GM23338 (cell line): ENCODE measurements at regions not wholly inside any gene's neighbourhood (a gene's known extent, or its start where the extent isn't known, plus 50 kb on each side); places are given as distances from the start of the nearest gene placed in this dataset.

Experiments
- ATAC-seq: fragments of 200-7000 bp; cut with Tn5 transposase; 3 replicates; pipeline ENCODE4 v1.9.1; 2020
- DNase-seq: peaks from one replicate; pipeline ENCODE4 v3.0.0-alpha.2; 2015; ENCODE audit warnings: low spot score
- H2AFZ ChIP-seq: fragments of 200-600 bp; sonication (generic); 2 replicates; pipeline ENCODE4 v1.8.0; 2016; ENCODE audit warnings: antibody characterized with exemption, mild to moderate bottlenecking, moderate library complexity
- H3F3A ChIP-seq: fragments of 200-600 bp; sonication (generic); replicated peaks from 2 replicates; pipeline ENCODE4 v1.8.0; 2017; ENCODE audit warnings: antibody characterized with exemption, mixed run types, low read depth
- H3K27ac ChIP-seq: fragments of 200-600 bp; sonication (generic); 2 replicates; pipeline ENCODE4 v1.6.1; 2016; ENCODE audit warnings: low read depth
- H3K27me3 ChIP-seq: fragments of 200-600 bp; sonication (generic); 2 replicates; pipeline ENCODE4 v1.8.0; 2016; ENCODE audit warnings: mild to moderate bottlenecking, mixed run types, moderate library complexity; ENCODE audit not compliant: insufficient read depth
- H3K36me3 ChIP-seq: fragments of 200-600 bp; sonication (generic); 2 replicates; pipeline ENCODE4 v1.8.0; 2016; ENCODE audit warnings: mild to moderate bottlenecking; ENCODE audit not compliant: insufficient read depth
- H3K4me1 ChIP-seq: fragments of 200-600 bp; sonication (generic); 2 replicates; pipeline ENCODE4 v1.8.0; 2016; ENCODE audit warnings: mild to moderate bottlenecking, moderate library complexity; ENCODE audit not compliant: insufficient read depth
- H3K4me2 ChIP-seq: fragments of 200-600 bp; sonication (generic); 2 replicates; pipeline ENCODE4 v1.7.1; 2017; ENCODE audit warnings: mixed run types
- H3K4me3 ChIP-seq: fragments of 200-600 bp; sonication (generic); 2 replicates; pipeline ENCODE4 v1.6.1; 2016; ENCODE audit warnings: mixed run types
- H3K79me2 ChIP-seq: fragments of 200-600 bp; sonication (generic); replicated peaks from 2 replicates; pipeline ENCODE4 v1.8.0; 2017; ENCODE audit warnings: mild to moderate bottlenecking; ENCODE audit not compliant: insufficient read depth
- H3K9me2 ChIP-seq: fragments of 200-600 bp; sonication (generic); 2 replicates; pipeline ENCODE4 v1.8.0; 2017; ENCODE audit not compliant: insufficient read depth
- H4K20me1 ChIP-seq: fragments of 200-600 bp; sonication (generic); replicated peaks from 2 replicates; pipeline ENCODE4 v1.8.0; 2017; ENCODE audit warnings: mild to moderate bottlenecking; ENCODE audit not compliant: insufficient read depth
- H3K27ac Mint-ChIP-seq: 2 replicates; pipeline ENCODE4 v1.8.0; 2020; ENCODE audit warnings: inconsistent platforms, mild to moderate bottlenecking, moderate library complexity, mixed read lengths
- H3K27me3 Mint-ChIP-seq: 3 replicates; pipeline ENCODE4 v1.8.0; 2022; ENCODE audit warnings: low read depth, mild to moderate bottlenecking, moderate library complexity, mixed read lengths, inconsistent platforms; ENCODE audit not compliant: insufficient read depth, poor library complexity
- H3K36me3 Mint-ChIP-seq: 3 replicates; pipeline ENCODE4 v1.8.0; 2021; ENCODE audit warnings: low read depth, mild to moderate bottlenecking, inconsistent platforms, moderate library complexity, mixed read lengths
- H3K4me1 Mint-ChIP-seq: 3 replicates; pipeline ENCODE4 v1.8.0; 2020; ENCODE audit warnings: mild to moderate bottlenecking, inconsistent platforms, mixed read lengths
- H3K4me3 Mint-ChIP-seq: 3 replicates; pipeline ENCODE4 v1.8.0; 2021; ENCODE audit warnings: moderate library complexity, mild to moderate bottlenecking, inconsistent platforms, mixed read lengths
- H3K9me3 Mint-ChIP-seq: 3 replicates; pipeline ENCODE4 v1.8.0; 2020; ENCODE audit warnings: moderate library complexity, mild to moderate bottlenecking, inconsistent platforms, mixed read lengths
- CREB1 ChIP-seq: fragments of 250-450 bp; sonication (Bioruptor Pico); IDR thresholded peaks from 2 replicates; pipeline ENCODE4 v1.5.0; 2020; ENCODE audit warnings: low read depth, mild to moderate bottlenecking, moderate library complexity
- CTCF ChIP-seq, 2 experiments: fragments of 200-600 bp in 1 of 2; sonication (generic) in 1 of 2; conservative IDR thresholded peaks; 2 replicates each; pipeline versions ENCODE4 v1.5.1 to v1.6.1; 2016 to 2017; ENCODE audit warnings: antibody characterized with exemption in 2 of 2, low read depth in 2 of 2, mild to moderate bottlenecking in 2 of 2, moderate library complexity in 1 of 2
- EZH2 ChIP-seq: fragments of 200-600 bp; sonication (generic); IDR thresholded peaks from one replicate; pipeline ENCODE4 v1.8.0; 2017; ENCODE audit warnings: antibody characterized with exemption, mild to moderate bottlenecking, low read depth; ENCODE audit not compliant: unreplicated experiment
- EZH2phosphoT487 ChIP-seq: fragments of 200-600 bp; sonication (generic); IDR thresholded peaks from one replicate; pipeline ENCODE4 v1.8.1; 2018; ENCODE audit warnings: antibody characterized with exemption; ENCODE audit not compliant: unreplicated experiment
- JUNB ChIP-seq: IDR thresholded peaks from one replicate; pipeline ENCODE4 v1.6.1; 2016; ENCODE audit warnings: antibody characterized with exemption; ENCODE audit not compliant: unreplicated experiment
- NANOG ChIP-seq: IDR thresholded peaks from 2 replicates; pipeline ENCODE4 v1.6.1; 2016; ENCODE audit warnings: antibody characterized with exemption, borderline replicate concordance
- POLR2AphosphoS5 ChIP-seq: IDR thresholded peaks from 2 replicates; pipeline ENCODE4 v1.6.1; 2016; ENCODE audit warnings: antibody characterized with exemption, low read depth
- REST ChIP-seq: IDR thresholded peaks from one replicate; pipeline ENCODE4 v1.6.1; 2018; ENCODE audit warnings: antibody characterized with exemption; ENCODE audit not compliant: unreplicated experiment
- STAT1 ChIP-seq: IDR thresholded peaks from one replicate; pipeline ENCODE4 v1.6.1; 2016; ENCODE audit warnings: antibody characterized with exemption; ENCODE audit not compliant: unreplicated experiment
- ZNF114 ChIP-seq: fragments of 250-450 bp; sonication (Bioruptor Pico); IDR thresholded peaks from 2 replicates; pipeline ENCODE4 v1.5.0; 2020; ENCODE audit warnings: mild to moderate bottlenecking, moderate library complexity
- ZNF331 ChIP-seq: fragments of 250-450 bp; sonication (Bioruptor Pico); IDR thresholded peaks from 2 replicates; pipeline ENCODE4 v1.5.0; 2020; ENCODE audit warnings: low read depth, mild to moderate bottlenecking, moderate library complexity
- TF ChIP-seq, protein P1 (sequence below): IDR thresholded peaks from 2 replicates; pipeline ENCODE4 v1.6.1; 2016; ENCODE audit warnings: antibody characterized with exemption

DNA sequence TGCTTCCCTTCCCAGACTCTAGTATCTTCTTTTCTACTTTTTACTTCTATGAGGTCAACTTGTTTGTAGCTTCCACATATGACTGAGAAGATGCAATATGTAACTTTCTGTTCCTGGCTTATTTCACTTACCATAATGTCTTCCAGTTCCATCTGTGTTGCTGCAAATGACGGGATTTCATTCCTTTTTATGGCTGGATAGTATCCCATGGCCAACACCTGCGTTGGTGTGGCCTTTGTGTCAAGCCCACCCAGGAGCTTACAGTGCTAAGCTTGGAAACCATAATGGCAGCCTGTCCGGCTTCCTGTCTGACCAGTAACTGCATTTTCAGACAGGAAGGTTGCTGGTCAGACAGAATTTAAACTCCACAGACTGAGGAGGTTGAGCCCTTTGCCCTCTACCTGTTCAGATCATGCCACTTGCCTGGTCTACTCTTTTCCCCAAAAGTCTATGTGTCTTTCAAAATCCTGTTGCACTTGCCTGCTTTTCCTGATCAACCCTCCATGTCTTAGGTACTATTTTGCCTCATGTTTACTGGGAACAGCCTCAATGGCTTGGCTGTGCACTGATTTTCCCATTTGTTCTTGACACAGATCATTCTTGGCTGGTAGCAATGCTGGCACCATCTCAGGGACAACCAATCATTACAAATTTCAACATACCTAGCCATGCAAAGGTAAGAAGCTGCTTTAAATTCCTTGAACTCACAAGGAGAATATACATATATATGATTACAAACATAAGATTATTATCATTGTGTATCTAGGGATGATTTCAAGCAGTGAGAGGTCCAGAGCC lies 114.3 kb upstream of the PLEKHG1 start:
- Mint-ChIP-seq H3K36me3 (no peaks in the 10 kb centered on the region; the same call in 2 of the 3 replicates), H3K4me3 (no peak overlapping the region), H3K9me3 (peaks cover 3% of the 10 kb centered on the region; the same call in 1 of the 3 replicates), H3K27me3 (no peaks in the 10 kb centered on the region), H3K4me1 (no peaks in the 10 kb centered on the region), H3K27ac (no peak overlapping the region)
- Histone ChIP-seq H3K36me3 (no peaks in the 10 kb centered on the region), H3K4me1 (no peaks in the 10 kb centered on the region), H3K79me2 (no peaks in the 10 kb centered on the region), H2AFZ (no peak overlapping the region), H3K4me2 (no peak overlapping the region), H3K4me3 (no peak overlapping the region), H3K9me2 (no peaks in the 10 kb centered on the region), H3F3A (no peaks in the 10 kb centered on the region), H3K27me3 (no peaks in the 10 kb centered on the region), H4K20me1 (no peaks in the 10 kb centered on the region), H3K27ac (no peak overlapping the region)
- ATAC-seq (no peak), DNase-seq (no peak)
- no peak for TF ChIP-seq STAT1
- TF ChIP-seq ZNF114 (CRISPR knock-in tag) = no peak
- no peak for TF ChIP-seq JUNB
- TF ChIP-seq, protein P1, sequence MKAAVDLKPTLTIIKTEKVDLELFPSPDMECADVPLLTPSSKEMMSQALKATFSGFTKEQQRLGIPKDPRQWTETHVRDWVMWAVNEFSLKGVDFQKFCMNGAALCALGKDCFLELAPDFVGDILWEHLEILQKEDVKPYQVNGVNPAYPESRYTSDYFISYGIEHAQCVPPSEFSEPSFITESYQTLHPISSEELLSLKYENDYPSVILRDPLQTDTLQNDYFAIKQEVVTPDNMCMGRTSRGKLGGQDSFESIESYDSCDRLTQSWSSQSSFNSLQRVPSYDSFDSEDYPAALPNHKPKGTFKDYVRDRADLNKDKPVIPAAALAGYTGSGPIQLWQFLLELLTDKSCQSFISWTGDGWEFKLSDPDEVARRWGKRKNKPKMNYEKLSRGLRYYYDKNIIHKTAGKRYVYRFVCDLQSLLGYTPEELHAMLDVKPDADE = no peak

DNA sequence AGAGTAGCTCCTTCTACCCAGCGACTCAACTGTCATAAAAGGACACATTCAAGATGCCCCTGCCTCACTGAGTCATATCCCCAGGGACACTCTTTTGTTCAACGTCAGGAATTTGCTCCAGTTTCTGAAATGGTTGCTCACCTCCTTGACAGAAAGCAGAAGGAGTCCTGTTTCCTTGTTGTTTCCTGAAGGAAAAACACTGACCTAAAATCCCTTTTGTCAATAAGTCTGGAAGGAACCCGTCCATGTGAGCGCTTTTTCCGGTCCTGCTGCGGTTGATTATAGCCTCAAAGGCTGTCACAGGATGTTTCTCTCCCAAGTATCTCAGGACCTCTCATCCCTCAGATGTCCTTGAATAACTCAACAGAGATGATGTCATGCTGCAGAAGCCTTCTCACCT lies 113.6 kb upstream of the PLEKHG1 start:
- H3K9me2 ChIP-seq = peaks cover under 1% of the 10 kb centered on the region; the same call in 1 of the 2 replicates
- no peaks in the 10 kb centered on the region for H3F3A ChIP-seq
- TF ChIP-seq ZNF331 (no peak), STAT1 (no peak), POLR2AphosphoS5 (no peak), EZH2 (no peak), EZH2phosphoT487 (no peak), NANOG (no peak), CREB1 (CRISPR knock-in tag) (no peak), CTCF (conservative IDR thresholded peaks at IDR 0.05; ENCODE audit: low read depth in 2 of 2) (no peak), REST (no peak), ZNF114 (CRISPR knock-in tag) (no peak)
- TF ChIP-seq, protein P1 = no peak
- no peak overlapping the region for H3K4me3 ChIP-seq
- H3K27me3 Mint-ChIP-seq = no peaks in the 10 kb centered on the region
- no peaks in the 10 kb centered on the region for H3K36me3 ChIP-seq
- peaks cover 3% of the 10 kb centered on the region; the same call in 1 of the 3 replicates for H3K9me3 Mint-ChIP-seq
- H3K4me1 ChIP-seq = no peaks in the 10 kb centered on the region
- H3K27ac Mint-ChIP-seq = no peak overlapping the region
- H3K4me2 ChIP-seq = no peak overlapping the region
- H3K79me2 ChIP-seq = no peaks in the 10 kb centered on the region
- DNase-seq (no peak), ATAC-seq (no peak)
- no peak overlapping the region for H3K4me3 Mint-ChIP-seq
- no peak overlapping the region for H2AFZ ChIP-seq
- no peaks in the 10 kb centered on the region; the same call in 2 of the 3 replicates for H3K36me3 Mint-ChIP-seq
- H3K27me3 ChIP-seq = no peaks in the 10 kb centered on the region
- no peak overlapping the region for H3K27ac ChIP-seq
- H4K20me1 ChIP-seq = no peaks in the 10 kb centered on the region
- no peaks in the 10 kb centered on the region for H3K4me1 Mint-ChIP-seq
